GM12878 (cell line): ENCODE measurements at regions not wholly inside any gene's neighbourhood (a gene's known extent, or its start where the extent isn't known, plus 50 kb on each side); places are given as distances from the start of the nearest gene placed in this dataset.
A peak's percentile ranks its signal among the peaks of the same experiment; 100 is the strongest.

Source experiments
- ATAC-seq: fragments of 200-7000 bp; cut with Tn5 transposase; 3 replicates; pipeline ENCODE4 v1.9.1; 2020; ENCODE audit warnings: mild to moderate bottlenecking, moderate library complexity
- BruUV-seq: library from RNA; stranded (reverse); fragments of 400-500 nt; replicated peaks from 2 replicates; lab custom pipeline; 2021; lab: Mats Ljungman, UMichigan
- CTCF ChIA-PET: fragments of 300-600 bp; sonication (Branson Sonifier 250); formaldehyde crosslinking; extraction: SDS; loops from one replicate; lab custom pipeline; 2021; ENCODE audit warnings: inconsistent platforms; lab: Yijun Ruan, JAX
- POLR2A ChIA-PET: fragments of 350-600 bp; formaldehyde crosslinking; extraction: SDS; loops from one replicate; lab custom pipeline; 2021; ENCODE audit warnings: inconsistent platforms; lab: Charles Lee
- RAD21 ChIA-PET: fragments of 300-600 bp; sonication (Branson Sonifier 250); formaldehyde crosslinking; loops from one replicate; lab custom pipeline; 2023; ENCODE audit warnings: antibody characterized with exemption; ENCODE audit not compliant: unreplicated experiment; lab: Charles Lee
- SMC1A ChIA-PET: fragments of 300-600 bp; sonication (Branson Sonifier 250); formaldehyde crosslinking; loops from one replicate; lab custom pipeline; 2023; ENCODE audit not compliant: unreplicated experiment, uncharacterized antibody; lab: Charles Lee
- DNase-seq: peaks from one replicate; pipeline ENCODE4 v3.0.0-alpha.2; 2011; ENCODE audit warnings: low read depth, low spot score
- FAIRE-seq: peaks from 3 replicates; lab custom pipeline; 2011; peaks lifted over from hg19 to GRCh38; lab: Jason Lieb, UNC
- H2AFZ ChIP-seq: 2 replicates; pipeline ENCODE4 v1.6.0; 2011; ENCODE audit warnings: low read depth, low read length, control low read depth; ENCODE audit not compliant: control insufficient read depth
- H3K27ac ChIP-seq: 2 replicates; pipeline ENCODE4 v1.5.1; 2011; ENCODE audit warnings: control low read depth; ENCODE audit not compliant: control insufficient read depth, insufficient read depth
- H3K27me3 ChIP-seq, 2 experiments: replicated peaks in 1 of 2; 2 replicates each; pipeline versions ENCODE4 v1.6.0 to v1.6.1; 2011; ENCODE audit warnings: low read length in 1 of 2; ENCODE audit not compliant: control insufficient read depth in 2 of 2, insufficient read depth in 2 of 2
- H3K36me3 ChIP-seq, 2 experiments: 2 replicates each; pipeline ENCODE4 v1.5.1; 2011; ENCODE audit warnings: low read length in 1 of 2; ENCODE audit not compliant: control insufficient read depth in 2 of 2, insufficient read depth in 2 of 2
- H3K4me1 ChIP-seq: 2 replicates; pipeline ENCODE4 v1.6.1; 2011; ENCODE audit warnings: mild to moderate bottlenecking, low read length, moderate library complexity, mixed read lengths; ENCODE audit not compliant: control insufficient read depth, insufficient read depth
- H3K4me2 ChIP-seq: 2 replicates; pipeline ENCODE4 v1.6.0; 2011; ENCODE audit warnings: control low read depth; ENCODE audit not compliant: control insufficient read depth, insufficient read depth
- H3K4me3 ChIP-seq: fragments of 200-600 bp; sonication (generic); 2 replicates; pipeline ENCODE4 v1.5.1; 2016
- H3K79me2 ChIP-seq: 2 replicates; pipeline ENCODE4 v1.6.0; 2011; ENCODE audit warnings: low read length; ENCODE audit not compliant: control insufficient read depth, insufficient read depth
- H3K9ac ChIP-seq: 2 replicates; pipeline ENCODE4 v1.8.0; 2011; ENCODE audit warnings: low read length, control low read depth, mixed read lengths; ENCODE audit not compliant: control insufficient read depth, insufficient read depth
- H3K9me3 ChIP-seq: replicated peaks from 3 replicates; pipeline ENCODE4 v1.5.1; 2011; ENCODE audit warnings: mild to moderate bottlenecking, low read length; ENCODE audit not compliant: control insufficient read depth, insufficient read depth
- H4K20me1 ChIP-seq: 2 replicates; pipeline ENCODE4 v1.6.0; 2011; ENCODE audit not compliant: control insufficient read depth, insufficient read depth
- E4F1 ChIP-seq: fragments of 450-650 bp; IDR thresholded peaks from 2 replicates; pipeline ENCODE4 v1.6.1; 2018; ENCODE audit warnings: borderline replicate concordance, mild to moderate bottlenecking; ENCODE audit not compliant: partially characterized antibody
- EED ChIP-seq: sonication (generic); IDR thresholded peaks from 2 replicates; pipeline ENCODE4 v1.6.1; 2016; ENCODE audit warnings: antibody characterized with exemption, low read depth
- JUNB ChIP-seq: IDR thresholded peaks from 2 replicates; pipeline ENCODE4 v1.6.1; 2016; ENCODE audit warnings: antibody characterized with exemption, mild to moderate bottlenecking
- JUND ChIP-seq: IDR thresholded peaks from 2 replicates; pipeline ENCODE4 v1.6.1; 2012; ENCODE audit warnings: low read depth, mild to moderate bottlenecking, low read length, improper control_type of control experiment, moderate library complexity
- LARP7 ChIP-seq: fragments of 450-650 bp; IDR thresholded peaks from 2 replicates; pipeline ENCODE4 v1.6.1; 2017; ENCODE audit warnings: mild to moderate bottlenecking
- PBX3 ChIP-seq: IDR thresholded peaks from 2 replicates; pipeline ENCODE4 v1.6.1; 2011; ENCODE audit warnings: mild to moderate bottlenecking, low read depth, low read length, moderate library complexity; ENCODE audit not compliant: insufficient replicate concordance
- RAD51 ChIP-seq: fragments of 450-650 bp; IDR thresholded peaks from 2 replicates; pipeline ENCODE4 v1.6.1; 2016; ENCODE audit warnings: moderate library complexity, mild to moderate bottlenecking, inconsistent platforms
- RBBP5 ChIP-seq: fragments of 200-600 bp; sonication (generic); conservative IDR thresholded peaks from 2 replicates; pipeline ENCODE4 v1.6.1; 2016
- STAT3 ChIP-seq: IDR thresholded peaks from 2 replicates; pipeline ENCODE4 v1.6.1; 2011; ENCODE audit warnings: low read depth, low read length, improper control_type of control experiment
- USF1 ChIP-seq: IDR thresholded peaks from 2 replicates; pipeline ENCODE4 v1.6.1; 2011; ENCODE audit warnings: borderline replicate concordance, low read depth, mild to moderate bottlenecking, moderate library complexity, mixed read lengths, low read length; ENCODE audit not compliant: insufficient read depth; ENCODE audit errors: extremely low read length
- ZBTB4 ChIP-seq: fragments of 450-650 bp; formaldehyde crosslinking; IDR thresholded peaks from 2 replicates; pipeline ENCODE4 v1.4.0; 2022; ENCODE audit warnings: mild to moderate bottlenecking, moderate library complexity
- ZSCAN29 ChIP-seq: fragments of 450-650 bp; IDR thresholded peaks from 2 replicates; pipeline ENCODE4 v1.6.1; 2017; ENCODE audit warnings: mild to moderate bottlenecking, moderate library complexity
- WGBS: methylation state at CpG from one replicate; pipeline ENCODE4 v1.1.6; 2016; ENCODE audit warnings: low lambda C conversion rate; ENCODE audit not compliant: insufficient replicate concordance, insufficient coverage; ENCODE audit errors: missing lambda C conversion rate; 5-methylcytosine and 5-hydroxymethylcytosine counted together
- in situ Hi-C: fragments of 300-500 bp; cut with MboI; formaldehyde crosslinking; loops from 9 replicates; pipeline ENCODE4 v1.14.3; 2018; ENCODE audit warnings: mixed read lengths
- intact Hi-C: fragments of 100-400 bp; cut with micrococcal nuclease; formaldehyde crosslinking; loops from one replicate; pipeline ENCODE4 v1.14.2; 2022; ENCODE audit not compliant: unreplicated experiment
- TF ChIP-seq, protein P1 (sequence below), 3 experiments: IDR thresholded peaks in 2 of 3; conservative IDR thresholded peaks in 1 of 3; 2 replicates each; pipeline ENCODE4 v1.5.1; 2011; ENCODE audit warnings: low read depth in 3 of 3, low read length in 3 of 3, mild to moderate bottlenecking in 3 of 3, control low read depth in 2 of 3, moderate library complexity in 2 of 3, inconsistent platforms in 1 of 3, mixed read lengths in 1 of 3; ENCODE audit not compliant: control insufficient read depth in 2 of 3, insufficient read depth in 1 of 3; ENCODE audit errors: extremely low read depth in 1 of 3
- TF ChIP-seq, protein P2 (sequence below): fragments of 450-650 bp; IDR thresholded peaks from 2 replicates; pipeline ENCODE4 v1.6.1; 2016; ENCODE audit warnings: mild to moderate bottlenecking

GRCh38 chr2:199216253-199216652 is 241.5 kb downstream of the SATB2 start:
- no peak overlapping the region for H3K27ac ChIP-seq
- H2AFZ ChIP-seq: no peak overlapping the region
- BruUV-seq: no TSS peak
- H3K4me1 ChIP-seq: no peaks in the 10 kb centered on the region
- H3K27me3 ChIP-seq: no peaks in the 10 kb centered on the region
- H3K4me2 ChIP-seq: no peak overlapping the region
- RAD21 ChIA-PET: no interaction called here
- peak; percentile 94 for ATAC-seq
- WGBS: 31% methylated on average over 3 of the region's 3 CpGs
- H4K20me1 ChIP-seq: no peaks in the 10 kb centered on the region
- no peaks in the 10 kb centered on the region for H3K79me2 ChIP-seq
- in situ Hi-C loops (no loop called here), intact Hi-C loops (no loop called here)
- no peak for FAIRE-seq
- H3K9ac ChIP-seq: no peak overlapping the region
- H3K4me3 ChIP-seq: no peak overlapping the region
- no peaks in the 10 kb centered on the region for H3K36me3 ChIP-seq
- SMC1A ChIA-PET: interaction anchor here (0.7 kb wide), 1 partner anchor 102 kb away, joined by 4 read pairs; no protein-coding TSS in a partner anchor
- no peak for DNase-seq
- POLR2A ChIA-PET: no interaction called here
- CTCF ChIA-PET: interaction anchor here (1.4 kb wide), 1 partner anchor 11 kb away, joined by 3 read pairs; no protein-coding TSS in a partner anchor
- H3K9me3 ChIP-seq: no peaks in the 10 kb centered on the region; the same call in 2 of the 3 replicates
- TF ChIP-seq E4F1 (no peak), USF1 (no peak), RAD51 (no peak), RBBP5 (no peak), LARP7 (no peak), PBX3 (no peak), JUNB (no peak), STAT3 (no peak), ZSCAN29 (no peak), JUND (no peak), EED (no peak), ZBTB4 (CRISPR knock-in tag) (no peak)
- TF ChIP-seq, protein P1, sequence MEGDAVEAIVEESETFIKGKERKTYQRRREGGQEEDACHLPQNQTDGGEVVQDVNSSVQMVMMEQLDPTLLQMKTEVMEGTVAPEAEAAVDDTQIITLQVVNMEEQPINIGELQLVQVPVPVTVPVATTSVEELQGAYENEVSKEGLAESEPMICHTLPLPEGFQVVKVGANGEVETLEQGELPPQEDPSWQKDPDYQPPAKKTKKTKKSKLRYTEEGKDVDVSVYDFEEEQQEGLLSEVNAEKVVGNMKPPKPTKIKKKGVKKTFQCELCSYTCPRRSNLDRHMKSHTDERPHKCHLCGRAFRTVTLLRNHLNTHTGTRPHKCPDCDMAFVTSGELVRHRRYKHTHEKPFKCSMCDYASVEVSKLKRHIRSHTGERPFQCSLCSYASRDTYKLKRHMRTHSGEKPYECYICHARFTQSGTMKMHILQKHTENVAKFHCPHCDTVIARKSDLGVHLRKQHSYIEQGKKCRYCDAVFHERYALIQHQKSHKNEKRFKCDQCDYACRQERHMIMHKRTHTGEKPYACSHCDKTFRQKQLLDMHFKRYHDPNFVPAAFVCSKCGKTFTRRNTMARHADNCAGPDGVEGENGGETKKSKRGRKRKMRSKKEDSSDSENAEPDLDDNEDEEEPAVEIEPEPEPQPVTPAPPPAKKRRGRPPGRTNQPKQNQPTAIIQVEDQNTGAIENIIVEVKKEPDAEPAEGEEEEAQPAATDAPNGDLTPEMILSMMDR (IDR thresholded peaks at IDR 0.05 in 2 of 3, conservative IDR thresholded peaks at IDR 0.05 in 1 of 3; ENCODE audit: control insufficient read depth in 2 of 3, extremely low read depth in 1 of 3, insufficient read depth in 1 of 3, low read depth in 3 of 3, low read length in 3 of 3): no peak
- TF ChIP-seq, protein P2, sequence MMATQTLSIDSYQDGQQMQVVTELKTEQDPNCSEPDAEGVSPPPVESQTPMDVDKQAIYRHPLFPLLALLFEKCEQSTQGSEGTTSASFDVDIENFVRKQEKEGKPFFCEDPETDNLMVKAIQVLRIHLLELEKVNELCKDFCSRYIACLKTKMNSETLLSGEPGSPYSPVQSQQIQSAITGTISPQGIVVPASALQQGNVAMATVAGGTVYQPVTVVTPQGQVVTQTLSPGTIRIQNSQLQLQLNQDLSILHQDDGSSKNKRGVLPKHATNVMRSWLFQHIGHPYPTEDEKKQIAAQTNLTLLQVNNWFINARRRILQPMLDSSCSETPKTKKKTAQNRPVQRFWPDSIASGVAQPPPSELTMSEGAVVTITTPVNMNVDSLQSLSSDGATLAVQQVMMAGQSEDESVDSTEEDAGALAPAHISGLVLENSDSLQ: no peak
